Body of pancreas (tissue), 4 donors: ENCODE measurements at regions not wholly inside any gene's neighbourhood (a gene's known extent, or its start where the extent isn't known, plus 50 kb on each side); places are given as distances from the start of the nearest gene placed in this dataset.

ENCODE experiments used
- ATAC-seq: fragments of 150-250 bp; one replicate; pipeline ENCODE4 v1.9.1; 2016
- DNase-seq, 4 donors: peaks; one replicate each; pipeline ENCODE4 v3.0.0-alpha.2; 2019
- H3K27ac ChIP-seq, 4 donors: fragments of 200-600 bp; sonication (generic); 1 replicate in 3 of 4; 2 replicates in 1 of 4; pipeline versions ENCODE4 v1.5.1 to v1.6.1; 2016 to 2019; ENCODE audit warnings: mild to moderate bottlenecking in 1 of 4, mixed read lengths in 1 of 4, moderate library complexity in 1 of 4
- H3K27me3 ChIP-seq, 2 donors: fragments of 200-600 bp; sonication (generic); one replicate each; pipeline ENCODE4 v1.6.0; 2016; ENCODE audit warnings: mild to moderate bottlenecking in 1 of 2
- H3K36me3 ChIP-seq, 2 donors: fragments of 200-600 bp; sonication (generic); replicated peaks in 1 of 2; 2 replicates each; pipeline ENCODE4 v1.5.1; 2016; ENCODE audit warnings: low read depth in 2 of 2; ENCODE audit not compliant: insufficient read depth in 1 of 2
- H3K4me1 ChIP-seq: fragments of 200-600 bp; sonication (generic); one replicate; pipeline ENCODE4 v1.6.0; 2016
- H3K4me3 ChIP-seq, 2 donors: fragments of 200-600 bp; sonication (generic); 1 replicate in 1 of 2; 2 replicates in 1 of 2; pipeline ENCODE4 v1.5.1; 2016 to 2019
- H3K9me3 ChIP-seq, 3 donors: fragments of 200-600 bp; sonication (generic); 1 replicate in 2 of 3; 2 replicates in 1 of 3; pipeline ENCODE4 v1.5.1; 2016
- POLR2A ChIP-seq, 3 donors: fragments of 450-650 bp; IDR thresholded peaks; one replicate each; pipeline ENCODE4 v1.6.1; 2016; ENCODE audit warnings: antibody characterized with exemption in 3 of 3, mild to moderate bottlenecking in 2 of 3
- WGBS, 2 donors: methylation state at CpG; one replicate each; pipeline ENCODE4 v1.1.5; 2017; 5-methylcytosine and 5-hydroxymethylcytosine counted together
- intact Hi-C: fragments of 100-400 bp; cut with DNase I; formaldehyde crosslinking; loops from one replicate; pipeline ENCODE4 v1.15.1; 2023
- TF ChIP-seq, protein P1 (sequence below), 7 experiments: fragments of 450-650 bp in 4 of 7; fragments of 200-600 bp in 3 of 7; sonication (generic) in 3 of 7; IDR thresholded peaks; one replicate each; pipeline ENCODE4 v1.5.1; 2016 to 2019; ENCODE audit warnings: antibody characterized with exemption in 7 of 7

DNA sequence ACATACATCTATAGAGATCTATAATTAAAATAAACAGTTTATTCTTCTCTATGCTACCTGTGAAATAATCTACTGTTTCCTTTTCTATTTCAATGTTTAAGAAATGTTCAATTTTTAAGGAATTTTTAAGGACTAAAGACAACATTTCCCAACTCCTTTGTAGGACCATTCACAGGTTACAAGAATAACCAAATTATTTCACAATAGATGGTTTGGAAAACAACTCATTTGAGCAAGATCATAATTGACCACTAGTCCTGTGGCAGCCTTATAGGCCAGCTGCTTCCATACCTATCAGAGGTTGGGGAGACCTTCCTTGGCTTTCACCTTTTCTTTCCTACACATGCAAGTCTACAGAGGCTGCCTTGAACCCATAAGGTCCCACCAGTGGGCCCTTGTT, 193.7 kb downstream of the TTC39B start:
- H3K36me3 ChIP-seq: no peaks in the 10 kb centered on the region
- no peaks in the 10 kb centered on the region for H3K4me1 ChIP-seq
- no peaks in the 10 kb centered on the region for H3K27me3 ChIP-seq
- DNase-seq (no peak), ATAC-seq (no peak)
- intact Hi-C loops: no loop called here
- H3K27ac ChIP-seq: no peak overlapping the region
- TF ChIP-seq, protein P1, sequence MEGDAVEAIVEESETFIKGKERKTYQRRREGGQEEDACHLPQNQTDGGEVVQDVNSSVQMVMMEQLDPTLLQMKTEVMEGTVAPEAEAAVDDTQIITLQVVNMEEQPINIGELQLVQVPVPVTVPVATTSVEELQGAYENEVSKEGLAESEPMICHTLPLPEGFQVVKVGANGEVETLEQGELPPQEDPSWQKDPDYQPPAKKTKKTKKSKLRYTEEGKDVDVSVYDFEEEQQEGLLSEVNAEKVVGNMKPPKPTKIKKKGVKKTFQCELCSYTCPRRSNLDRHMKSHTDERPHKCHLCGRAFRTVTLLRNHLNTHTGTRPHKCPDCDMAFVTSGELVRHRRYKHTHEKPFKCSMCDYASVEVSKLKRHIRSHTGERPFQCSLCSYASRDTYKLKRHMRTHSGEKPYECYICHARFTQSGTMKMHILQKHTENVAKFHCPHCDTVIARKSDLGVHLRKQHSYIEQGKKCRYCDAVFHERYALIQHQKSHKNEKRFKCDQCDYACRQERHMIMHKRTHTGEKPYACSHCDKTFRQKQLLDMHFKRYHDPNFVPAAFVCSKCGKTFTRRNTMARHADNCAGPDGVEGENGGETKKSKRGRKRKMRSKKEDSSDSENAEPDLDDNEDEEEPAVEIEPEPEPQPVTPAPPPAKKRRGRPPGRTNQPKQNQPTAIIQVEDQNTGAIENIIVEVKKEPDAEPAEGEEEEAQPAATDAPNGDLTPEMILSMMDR (IDR thresholded peaks at IDR 0.05): no peak
- no peak for TF ChIP-seq POLR2A (IDR thresholded peaks at IDR 0.05)
- no peaks in the 10 kb centered on the region for H3K9me3 ChIP-seq
- no peak overlapping the region for H3K4me3 ChIP-seq

DNA sequence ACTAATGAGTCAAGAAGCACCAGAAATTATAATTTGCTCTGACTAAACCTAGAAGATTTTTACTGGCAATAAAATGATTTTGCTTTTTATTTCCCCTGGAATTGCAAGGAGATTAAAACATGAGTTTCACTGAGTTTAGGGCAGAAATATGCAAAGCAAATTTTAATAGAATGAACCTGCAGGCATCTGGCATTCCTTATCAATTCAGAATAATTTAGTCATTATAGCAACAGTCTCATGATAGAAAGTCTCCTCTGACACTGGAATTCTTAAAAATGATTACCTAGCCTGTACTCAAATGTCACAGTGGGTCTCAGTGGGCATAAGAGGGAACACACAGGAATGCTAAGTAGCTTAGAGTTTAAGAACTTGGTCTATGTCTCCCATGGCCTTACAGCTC, 195.9 kb downstream of the TTC39B start:
- no peak for ATAC-seq
- intact Hi-C loops: no loop called here

DNA sequence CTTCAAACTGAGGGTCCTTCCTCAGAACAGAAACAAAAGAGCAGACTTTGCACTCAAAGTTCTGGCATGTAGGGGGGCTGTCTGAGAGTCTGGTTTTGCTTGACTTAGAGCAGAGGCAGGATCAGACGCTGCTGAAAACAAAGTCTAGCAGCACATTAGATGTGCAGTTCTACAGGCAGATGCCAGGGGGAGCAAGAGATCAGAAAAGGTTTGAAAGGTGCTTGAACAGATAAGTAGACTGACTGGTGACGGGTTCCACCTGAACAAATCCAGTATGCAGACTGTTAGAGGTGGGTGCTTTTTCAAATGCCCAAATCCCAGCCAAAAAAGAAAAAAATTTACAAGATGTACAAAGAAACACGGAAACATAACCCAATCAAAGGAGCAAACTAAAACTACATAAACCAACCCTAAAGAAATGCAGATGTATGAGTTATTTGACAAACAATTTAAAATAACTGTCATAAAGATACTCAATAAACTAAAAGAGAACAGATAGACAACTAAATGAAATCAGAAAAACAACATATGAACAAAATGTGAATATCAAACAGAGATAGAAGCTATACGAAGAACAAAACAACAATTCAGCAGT, 194.7 kb upstream of the FREM1 start:
- no peak for TF ChIP-seq POLR2A (IDR thresholded peaks at IDR 0.05)
- TF ChIP-seq, protein P1 (IDR thresholded peaks at IDR 0.05): peak; percentile 37 to 70 (median 64)
- no peak overlapping the region for H3K27ac ChIP-seq
- no peaks in the 10 kb centered on the region for H3K36me3 ChIP-seq
- peak in 3 of 4 donors; percentile 24 to 27 (median 25) for DNase-seq
- 28 to 33% methylated on average over 4 of the region's 4 CpGs for WGBS, 2 donors
- peak; percentile 84 for ATAC-seq
- H3K4me1 ChIP-seq: no peaks in the 10 kb centered on the region
- H3K9me3 ChIP-seq: no peaks in the 10 kb centered on the region
- H3K27me3 ChIP-seq: no peaks in the 10 kb centered on the region
- no peak overlapping the region for H3K4me3 ChIP-seq
- intact Hi-C loops: no loop called here

More for the DNA sequence above, 195.9 kb downstream of the TTC39B start:
- Histone ChIP-seq H3K4me1 (no peaks in the 10 kb centered on the region), H3K4me3 (no peak overlapping the region), H3K9me3 (no peaks in the 10 kb centered on the region), H3K27ac (no peak overlapping the region), H3K27me3 (no peaks in the 10 kb centered on the region), H3K36me3 (no peaks in the 10 kb centered on the region)
- no peak for TF ChIP-seq POLR2A (IDR thresholded peaks at IDR 0.05)
- TF ChIP-seq, protein P1 (IDR thresholded peaks at IDR 0.05): no peak
- no peak for DNase-seq

DNA sequence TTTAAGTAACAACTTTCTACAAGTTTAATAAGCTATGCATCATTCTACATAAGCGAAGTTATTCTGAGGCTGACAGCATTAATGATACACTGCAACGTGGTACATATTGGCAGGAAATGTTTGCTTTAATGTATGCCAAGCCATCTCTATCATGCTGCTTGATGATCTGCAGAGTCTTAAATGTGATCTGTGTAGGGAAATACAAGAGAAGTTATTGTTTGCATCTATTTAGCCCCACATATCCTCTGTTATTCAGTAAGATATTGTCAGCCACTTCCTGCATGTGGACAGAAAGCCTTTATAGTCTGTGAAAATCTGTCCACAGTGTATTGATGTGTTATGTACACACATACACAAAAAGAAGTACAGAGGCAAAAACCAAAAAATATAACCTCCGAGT, 193.1 kb upstream of the FREM1 start:
- WGBS, 2 donors: 39 to 40% methylated on average over 3 of the region's 3 CpGs
- Histone ChIP-seq H3K4me1 (no peaks in the 10 kb centered on the region), H3K4me3 (no peak overlapping the region), H3K27ac (no peak overlapping the region), H3K27me3 (no peaks in the 10 kb centered on the region), H3K36me3 (no peaks in the 10 kb centered on the region), H3K9me3 (no peaks in the 10 kb centered on the region)
- DNase-seq: no peak
- no peak for ATAC-seq
- no peak for TF ChIP-seq POLR2A (IDR thresholded peaks at IDR 0.05)
- TF ChIP-seq, protein P1 (IDR thresholded peaks at IDR 0.05): no peak
- intact Hi-C loops: no loop called here

DNA sequence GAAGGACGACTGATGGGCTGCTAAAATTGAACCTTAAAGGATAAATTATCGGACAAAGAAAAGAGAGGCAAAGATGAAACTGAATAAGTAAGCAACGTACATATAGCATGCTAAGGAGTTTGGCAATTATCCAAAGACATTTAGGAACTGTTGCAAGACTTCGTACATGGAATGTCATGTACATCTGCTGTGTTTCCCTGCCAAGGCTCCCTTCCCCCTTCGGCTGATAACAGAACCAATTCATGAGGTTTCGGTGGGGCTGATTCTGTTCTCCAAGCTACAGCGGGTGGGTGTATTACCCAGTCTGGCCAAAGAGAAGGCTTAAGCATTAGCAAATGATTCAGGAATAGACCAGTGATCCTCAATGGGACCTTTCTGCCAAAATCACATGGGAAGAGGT, 190.9 kb upstream of the FREM1 start:
- Histone ChIP-seq H3K4me3 (no peak overlapping the region), H3K36me3 (no peaks in the 10 kb centered on the region), H3K4me1 (no peaks in the 10 kb centered on the region), H3K9me3 (no peaks in the 10 kb centered on the region), H3K27me3 (no peaks in the 10 kb centered on the region), H3K27ac (no peak overlapping the region)
- no peak for TF ChIP-seq POLR2A (IDR thresholded peaks at IDR 0.05)
- TF ChIP-seq, protein P1 (IDR thresholded peaks at IDR 0.05): no peak
- DNase-seq: peak in 2 of 4 donors; percentile 16 to 20
- no peak for ATAC-seq
- WGBS, 2 donors: 61 to 71% methylated on average over 7 of the region's 7 CpGs
- intact Hi-C loops: no loop called here
